ENCODE measurements at regions not wholly inside any gene's neighbourhood (a gene's known extent, or its start where the extent isn't known, plus 50 kb on each side); places are given as distances from the start of the nearest gene placed in this dataset.

DNA sequence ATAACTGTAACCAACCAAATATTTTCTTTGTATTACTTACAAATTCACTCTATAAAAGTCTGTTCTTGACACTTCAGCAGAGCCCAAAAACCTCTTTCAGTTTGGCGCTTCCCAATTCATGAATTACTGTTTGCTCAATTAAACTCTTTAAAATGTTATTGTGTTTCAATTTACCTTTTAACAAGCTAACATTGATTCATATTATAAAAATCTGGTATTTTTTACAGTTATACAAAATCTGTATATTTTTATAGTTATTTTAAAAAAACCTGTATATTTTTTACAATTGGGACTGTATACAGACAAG is 75.3 kb upstream of the E2F3 start:
- TF ChIP-seq ZNF263 (CRISPR knock-in tag; IDR thresholded peaks at IDR 0.05; ENCODE audit: low read depth), result no peak
- no peak for TF ChIP-seq OVOL2 (CRISPR knock-in tag; IDR thresholded peaks at IDR 0.05; ENCODE audit: borderline replicate concordance)
- no peak for TF ChIP-seq NR2C2 (CRISPR knock-in tag; IDR thresholded peaks at IDR 0.05)
- TF ChIP-seq GTF2I (CRISPR knock-in tag; conservative IDR thresholded peaks at IDR 0.05), result no peak
- TF ChIP-seq TCF7 (CRISPR knock-in tag; IDR thresholded peaks at IDR 0.05; ENCODE audit: low read depth), result no peak
- TF ChIP-seq SMAD3 (CRISPR knock-in tag; IDR thresholded peaks at IDR 0.05; ENCODE audit: borderline replicate concordance), result no peak
- no peak for TF ChIP-seq ZMAT4 (CRISPR knock-in tag; IDR thresholded peaks at IDR 0.05)
- TF ChIP-seq ZBTB21 (CRISPR knock-in tag; IDR thresholded peaks at IDR 0.05; ENCODE audit: borderline replicate concordance), result no peak
- no peak for TF ChIP-seq PRDM15 (CRISPR knock-in tag; IDR thresholded peaks at IDR 0.05)
- no peak for TF ChIP-seq FOXP1 (CRISPR knock-in tag; IDR thresholded peaks at IDR 0.05; ENCODE audit: borderline replicate concordance)
- TF ChIP-seq ERG (CRISPR knock-in tag; IDR thresholded peaks at IDR 0.05), result no peak
- TF ChIP-seq ZNF671 (CRISPR knock-in tag; IDR thresholded peaks at IDR 0.05), result no peak
- TF ChIP-seq ZNF317 (CRISPR knock-in tag; IDR thresholded peaks at IDR 0.05; ENCODE audit: borderline replicate concordance, low read depth), result no peak
- TF ChIP-seq HMGXB4 (CRISPR knock-in tag; IDR thresholded peaks at IDR 0.05), result no peak
- no peak for TF ChIP-seq PREB (CRISPR knock-in tag; IDR thresholded peaks at IDR 0.05; ENCODE audit: borderline replicate concordance)
- TF ChIP-seq, protein P1, sequence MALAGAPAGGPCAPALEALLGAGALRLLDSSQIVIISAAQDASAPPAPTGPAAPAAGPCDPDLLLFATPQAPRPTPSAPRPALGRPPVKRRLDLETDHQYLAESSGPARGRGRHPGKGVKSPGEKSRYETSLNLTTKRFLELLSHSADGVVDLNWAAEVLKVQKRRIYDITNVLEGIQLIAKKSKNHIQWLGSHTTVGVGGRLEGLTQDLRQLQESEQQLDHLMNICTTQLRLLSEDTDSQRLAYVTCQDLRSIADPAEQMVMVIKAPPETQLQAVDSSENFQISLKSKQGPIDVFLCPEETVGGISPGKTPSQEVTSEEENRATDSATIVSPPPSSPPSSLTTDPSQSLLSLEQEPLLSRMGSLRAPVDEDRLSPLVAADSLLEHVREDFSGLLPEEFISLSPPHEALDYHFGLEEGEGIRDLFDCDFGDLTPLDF (CRISPR knock-in tag; IDR thresholded peaks at IDR 0.05), result no peak
- no peak for TF ChIP-seq ZNF512 (CRISPR knock-in tag; IDR thresholded peaks at IDR 0.05; ENCODE audit: borderline replicate concordance)
- no peak for TF ChIP-seq ZNF416 (CRISPR knock-in tag; IDR thresholded peaks at IDR 0.05)
- Mint-ChIP-seq H3K4me1 (peaks cover 9% of the 10 kb centered on the region), H3K27ac (no peak overlapping the region), H3K27me3 (ENCODE audit: low read depth) (no peaks in the 10 kb centered on the region), H3K9me3 (0 out of 2 replicates have a peak, but pooled peaks cover under 1% of the 10 kb centered on the region), H3K4me3 (no peak overlapping the region), H3K36me3 (no peaks in the 10 kb centered on the region)
- ATAC-seq (no peak), DNase-seq (ENCODE audit: low spot score) (no peak)
- ChIA-PET CTCF (no interaction called here), POLR2A (no interaction called here)

Measured in WTC11 (cell line).